Mesenchymal stem cell (in vitro differentiated cells and primary cell): ENCODE measurements at regions not wholly inside any gene's neighbourhood (a gene's known extent, or its start where the extent isn't known, plus 50 kb on each side); places are given as distances from the start of the nearest gene placed in this dataset.
"Not testable (repeated sequence)": the region's sequence is repeated elsewhere in the genome, so short reads cannot be mapped to it uniquely, and the experiment has no call there.

Source experiments
- DNase-seq: peaks from one replicate; pipeline ENCODE4 v3.0.0-alpha.2; 2013
- H2AFZ ChIP-seq: one replicate; pipeline ENCODE4 v1.6.1; 2013; ENCODE audit warnings: low read depth, mild to moderate bottlenecking, control low read depth, inconsistent platforms, low read length, moderate library complexity
- H2AK5ac ChIP-seq: 2 replicates; pipeline ENCODE4 v1.6.1; 2013; ENCODE audit warnings: low read length, moderate library complexity, mild to moderate bottlenecking, inconsistent platforms; ENCODE audit not compliant: severe bottlenecking
- H2BK120ac ChIP-seq: one replicate; pipeline ENCODE4 v1.6.1; 2013; ENCODE audit warnings: low read depth, mild to moderate bottlenecking, inconsistent platforms, low read length, moderate library complexity
- H2BK12ac ChIP-seq, 2 experiments: one replicate each; pipeline ENCODE4 v1.6.1; 2013; ENCODE audit warnings: inconsistent platforms in 2 of 2, low read length in 2 of 2, mild to moderate bottlenecking in 2 of 2, moderate library complexity in 2 of 2, control low read depth in 1 of 2
- H2BK15ac ChIP-seq: one replicate; pipeline ENCODE4 v1.6.1; 2013; ENCODE audit warnings: mild to moderate bottlenecking, low read depth, inconsistent platforms; ENCODE audit not compliant: poor library complexity, severe bottlenecking
- H2BK5ac ChIP-seq: 2 replicates; pipeline ENCODE4 v1.6.1; 2013; ENCODE audit warnings: low read depth, mild to moderate bottlenecking, low read length, control low read depth, inconsistent platforms; ENCODE audit not compliant: poor library complexity, severe bottlenecking
- H3K14ac ChIP-seq, 2 experiments: one replicate each; pipeline ENCODE4 v1.6.1; 2013; ENCODE audit warnings: inconsistent platforms in 2 of 2, low read length in 2 of 2, control low read depth in 1 of 2, mild to moderate bottlenecking in 1 of 2, moderate library complexity in 1 of 2
- H3K18ac ChIP-seq, 2 experiments: one replicate each; pipeline ENCODE4 v1.6.1; 2013; ENCODE audit warnings: inconsistent platforms in 2 of 2, low read length in 2 of 2, control low read depth in 1 of 2, low read depth in 1 of 2, mild to moderate bottlenecking in 1 of 2
- H3K23ac ChIP-seq, 2 experiments: one replicate each; pipeline ENCODE4 v1.6.1; 2013; ENCODE audit warnings: inconsistent platforms in 2 of 2, low read length in 2 of 2, mild to moderate bottlenecking in 2 of 2, moderate library complexity in 2 of 2, control low read depth in 1 of 2
- H3K27ac ChIP-seq: 2 replicates; pipeline ENCODE4 v1.5.1; 2013; ENCODE audit warnings: mild to moderate bottlenecking, moderate library complexity, low read length, control low read depth, inconsistent platforms; ENCODE audit not compliant: poor library complexity, severe bottlenecking
- H3K27me3 ChIP-seq, 2 experiments: 2 replicates each; pipeline versions ENCODE4 v1.6.1 to v1.7.0; 2013; ENCODE audit warnings: low read length in 2 of 2, mild to moderate bottlenecking in 2 of 2, moderate library complexity in 2 of 2, control low read depth in 1 of 2, inconsistent platforms in 1 of 2; ENCODE audit not compliant: control insufficient read depth in 1 of 2, insufficient read depth in 1 of 2
- H3K36me3 ChIP-seq, 2 experiments: 2 replicates each; pipeline versions ENCODE4 v1.6.1 to v1.7.0; 2013; ENCODE audit warnings: low read length in 2 of 2, control low read depth in 1 of 2, inconsistent platforms in 1 of 2, low read depth in 1 of 2, mild to moderate bottlenecking in 1 of 2; ENCODE audit not compliant: insufficient read depth in 2 of 2, control insufficient read depth in 1 of 2
- H3K4ac ChIP-seq, 2 experiments: one replicate each; pipeline ENCODE4 v1.6.1; 2013; ENCODE audit warnings: inconsistent platforms in 2 of 2, low read length in 2 of 2, mild to moderate bottlenecking in 2 of 2, moderate library complexity in 2 of 2, control low read depth in 1 of 2, low read depth in 1 of 2
- H3K4me1 ChIP-seq: 2 replicates; pipeline ENCODE4 v1.6.1; 2013; ENCODE audit warnings: low read depth, low read length, control low read depth; ENCODE audit not compliant: control insufficient read depth, insufficient read depth
- H3K4me2 ChIP-seq: 2 replicates; pipeline ENCODE4 v1.6.1; 2013; ENCODE audit warnings: low read length, mild to moderate bottlenecking, inconsistent platforms; ENCODE audit not compliant: poor library complexity, severe bottlenecking
- H3K4me3 ChIP-seq, 2 experiments: 2 replicates each; pipeline versions ENCODE4 v1.5.1 to v1.7.0; 2013; ENCODE audit warnings: low read length in 2 of 2, mild to moderate bottlenecking in 2 of 2, control low read depth in 1 of 2, low read depth in 1 of 2; ENCODE audit not compliant: insufficient read depth in 1 of 2
- H3K79me1 ChIP-seq: replicated peaks from 2 replicates; pipeline ENCODE4 v1.6.1; 2013; ENCODE audit warnings: mild to moderate bottlenecking, control low read depth, low read length, inconsistent platforms; ENCODE audit not compliant: poor library complexity, severe bottlenecking
- H3K9ac ChIP-seq: 2 replicates; pipeline ENCODE4 v1.7.0; 2013; ENCODE audit warnings: mild to moderate bottlenecking, low read length, moderate library complexity
- H3K9me3 ChIP-seq: 2 replicates; pipeline ENCODE4 v1.7.0; 2013; ENCODE audit warnings: mild to moderate bottlenecking, low read length; ENCODE audit not compliant: control insufficient read depth
- H4K8ac ChIP-seq: one replicate; pipeline ENCODE4 v1.6.1; 2013; ENCODE audit warnings: inconsistent platforms, mild to moderate bottlenecking, low read length, moderate library complexity
- H4K91ac ChIP-seq: one replicate; pipeline ENCODE4 v1.6.1; 2013; ENCODE audit warnings: mild to moderate bottlenecking, low read length, inconsistent platforms
- WGBS: methylation state at CpG from one replicate; pipeline ENCODE4 v1.1.7; 2013; ENCODE audit warnings: mixed read lengths; 5-methylcytosine and 5-hydroxymethylcytosine counted together

- H3K4me3 ChIP-seq, H2BK15ac ChIP-seq, H3K4ac ChIP-seq, H2BK12ac ChIP-seq, H3K23ac ChIP-seq, H4K91ac ChIP-seq, H3K36me3 ChIP-seq, H3K14ac ChIP-seq, H4K8ac ChIP-seq, H2BK120ac ChIP-seq, H2BK5ac ChIP-seq, H3K9ac ChIP-seq, H3K18ac ChIP-seq, DNase-seq, H3K27me3 ChIP-seq, H3K4me1 ChIP-seq, H3K9me3 ChIP-seq, H3K4me2 ChIP-seq, H2AFZ ChIP-seq, H3K79me1 ChIP-seq, H3K27ac ChIP-seq, H2AK5ac ChIP-seq: not testable (repeated sequence)
- 90% methylated on average over 29 of the region's 31 CpGs for WGBS
Observed at GRCh38 chr18:14223231-14223822, 91.1 kb upstream of the ZNF519 start.

GRCh38 chr18:14222354-14223221 lies 90.4 kb upstream of the ZNF519 start:
- H2BK15ac ChIP-seq, H2BK5ac ChIP-seq, H2BK12ac ChIP-seq, H2AFZ ChIP-seq, H2BK120ac ChIP-seq, H3K27me3 ChIP-seq, H3K9ac ChIP-seq, H3K27ac ChIP-seq, H3K4me2 ChIP-seq, H3K36me3 ChIP-seq, H4K91ac ChIP-seq, H3K9me3 ChIP-seq, H3K79me1 ChIP-seq, H3K14ac ChIP-seq, H2AK5ac ChIP-seq, H3K4me1 ChIP-seq, H3K4ac ChIP-seq, H3K23ac ChIP-seq, H3K4me3 ChIP-seq, DNase-seq, H4K8ac ChIP-seq, H3K18ac ChIP-seq: not testable (repeated sequence)
- WGBS, result 89% methylated on average over 31 of the region's 31 CpGs

- Histone ChIP-seq H2BK5ac (no peak overlapping the region), H3K36me3 (no peaks in the 10 kb centered on the region), H4K8ac (no peak overlapping the region), H3K23ac (no peak overlapping the region), H3K4me3 (no peak overlapping the region), H3K27ac (no peak overlapping the region), H2BK12ac (no peak overlapping the region), H3K27me3 (no peaks in the 10 kb centered on the region), H3K9me3 (no peaks in the 10 kb centered on the region), H3K4me1 (no peaks in the 10 kb centered on the region), H2AFZ (no peak overlapping the region), H3K14ac (no peak overlapping the region), H3K4me2 (no peak overlapping the region), H2BK15ac (no peak overlapping the region), H3K4ac (no peak overlapping the region), H4K91ac (no peak overlapping the region), H3K18ac (no peak overlapping the region), H3K9ac (no peak overlapping the region), H3K79me1 (no peaks in the 10 kb centered on the region), H2AK5ac (no peak overlapping the region), H2BK120ac (no peak overlapping the region)
- 93% methylated on average over 13 of the region's 14 CpGs for WGBS
- no peak for DNase-seq
Observed at GRCh38 chr18:14221689-14222088, 89.5 kb upstream of the ZNF519 start.

GRCh38 chr18:14215952-14216351 lies 83.7 kb upstream of the ZNF519 start:
- H3K4me3 ChIP-seq, result not testable (repeated sequence)

More at GRCh38 chr18:14215952-14216351, 83.7 kb upstream of the ZNF519 start:
- not testable (repeated sequence) for H4K91ac ChIP-seq, H3K4me1 ChIP-seq, H3K4ac ChIP-seq, H3K9ac ChIP-seq, H3K36me3 ChIP-seq, H2BK5ac ChIP-seq, H2BK12ac ChIP-seq, H3K27me3 ChIP-seq, H2BK120ac ChIP-seq, H2AFZ ChIP-seq, H2AK5ac ChIP-seq, H3K23ac ChIP-seq, H3K18ac ChIP-seq, H2BK15ac ChIP-seq, H3K14ac ChIP-seq, DNase-seq, H4K8ac ChIP-seq, H3K27ac ChIP-seq, H3K9me3 ChIP-seq, H3K79me1 ChIP-seq, H3K4me2 ChIP-seq
